ENCODE measurements at regions not wholly inside any gene's neighbourhood (a gene's known extent, or its start where the extent isn't known, plus 50 kb on each side); places are given as distances from the start of the nearest gene placed in this dataset.

- H3K9me3 Mint-ChIP-seq: peaks cover 0 to 5% (median 1%) of the 10 kb centered on the region in 11 donors
- no peaks in the 10 kb centered on the region for H3K27me3 ChIP-seq (ENCODE audit: control insufficient read depth in 2 of 2, insufficient read depth in 2 of 2, low read length in 2 of 2)
- H3K36me3 ChIP-seq (ENCODE audit: control insufficient read depth in 2 of 3, insufficient read depth in 3 of 3, low read length in 3 of 3): no peaks in the 10 kb centered on the region
- H3K4me3 ChIP-seq (ENCODE audit: low read length): no peak overlapping the region
- no peaks in the 10 kb centered on the region for H3K36me3 Mint-ChIP-seq
- no peak overlapping the region for H3K27ac ChIP-seq (ENCODE audit: low read depth, low read length)
- H3K27me3 Mint-ChIP-seq: peaks cover 0 to 4% (median 0%) of the 10 kb centered on the region in 5 donors
- POLR2A ChIA-PET: no interaction called here
- no peaks in the 10 kb centered on the region for H3K4me1 Mint-ChIP-seq
- H3K9me3 ChIP-seq (ENCODE audit: control insufficient read depth in 2 of 3, low read length in 3 of 3): no peaks in the 10 kb centered on the region
- H3K27ac Mint-ChIP-seq: no peak overlapping the region
- H3K4me3 Mint-ChIP-seq: no peak overlapping the region
- ATAC-seq (no peak), DNase-seq (no peak)
- H3K4me1 ChIP-seq (ENCODE audit: control insufficient read depth in 2 of 2, insufficient read depth in 2 of 2, low read length in 2 of 2): no peaks in the 10 kb centered on the region
- intact Hi-C loops (cut with micrococcal nuclease): no loop called here
- CTCF ChIA-PET: no interaction called here
Measured at GRCh38 chr4:166153548-166153947, 280.5 kb downstream of the TLL1 start.

DNA sequence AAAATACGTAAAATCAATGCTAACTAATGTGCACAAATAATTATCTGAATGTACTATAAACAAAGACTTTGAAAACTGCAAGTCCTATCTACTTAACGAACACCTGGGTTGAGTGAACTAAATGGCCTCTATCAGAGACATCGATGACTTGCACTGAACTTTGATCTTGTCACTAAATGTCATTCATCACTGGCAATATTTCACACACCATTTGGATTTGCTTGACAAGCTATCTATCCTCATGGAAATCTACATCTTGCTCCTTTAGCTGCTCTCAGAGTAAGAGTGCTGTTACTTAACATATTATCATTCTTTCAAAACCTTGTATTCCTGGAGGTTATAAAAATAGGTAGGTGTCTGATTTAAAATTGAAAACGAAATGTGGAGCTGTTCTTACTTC, 289.3 kb downstream of the TLL1 start:
- H3K4me1 ChIP-seq (ENCODE audit: control insufficient read depth in 2 of 2, insufficient read depth in 2 of 2, low read length in 2 of 2): no peaks in the 10 kb centered on the region
- no peaks in the 10 kb centered on the region for H3K36me3 ChIP-seq (ENCODE audit: control insufficient read depth in 2 of 3, insufficient read depth in 3 of 3, low read length in 3 of 3)
- H3K9me3 Mint-ChIP-seq: peaks cover 0 to 4% (median 0%) of the 10 kb centered on the region in 11 donors
- POLR2A ChIA-PET: no interaction called here
- ATAC-seq (no peak), DNase-seq (no peak)
- no peak overlapping the region for H3K4me3 Mint-ChIP-seq
- no peak overlapping the region for H3K27ac ChIP-seq (ENCODE audit: low read depth, low read length)
- peaks cover 0 to 4% (median 0%) of the 10 kb centered on the region in 7 donors for H3K4me1 Mint-ChIP-seq
- H3K27ac Mint-ChIP-seq: no peak overlapping the region
- CTCF ChIA-PET: no interaction called here
- H3K4me3 ChIP-seq (ENCODE audit: low read length): no peak overlapping the region
- H3K27me3 ChIP-seq (ENCODE audit: control insufficient read depth in 2 of 2, insufficient read depth in 2 of 2, low read length in 2 of 2): no peaks in the 10 kb centered on the region
- no peaks in the 10 kb centered on the region for H3K27me3 Mint-ChIP-seq
- intact Hi-C loops (cut with micrococcal nuclease): no loop called here
- no peaks in the 10 kb centered on the region for H3K36me3 Mint-ChIP-seq
- H3K9me3 ChIP-seq (ENCODE audit: control insufficient read depth in 2 of 3, low read length in 3 of 3): no peaks in the 10 kb centered on the region

- Histone ChIP-seq H3K4me1 (ENCODE audit: control insufficient read depth in 2 of 2, insufficient read depth in 2 of 2, low read length in 2 of 2) (no peaks in the 10 kb centered on the region), H3K27ac (ENCODE audit: low read depth, low read length) (no peak overlapping the region), H3K9me3 (ENCODE audit: control insufficient read depth in 2 of 3, low read length in 3 of 3) (no peaks in the 10 kb centered on the region), H3K36me3 (ENCODE audit: control insufficient read depth in 2 of 3, insufficient read depth in 3 of 3, low read length in 3 of 3) (no peaks in the 10 kb centered on the region), H3K27me3 (ENCODE audit: control insufficient read depth in 2 of 2, insufficient read depth in 2 of 2, low read length in 2 of 2) (no peaks in the 10 kb centered on the region), H3K4me3 (ENCODE audit: low read length) (no peak overlapping the region)
- Mint-ChIP-seq H3K27me3 (no peaks in the 10 kb centered on the region), H3K36me3 (no peaks in the 10 kb centered on the region), H3K4me3 (no peak overlapping the region), H3K27ac (no peak overlapping the region), H3K4me1 (peaks cover 0 to 4% (median 0%) of the 10 kb centered on the region in 7 donors), H3K9me3 (no peaks in the 10 kb centered on the region)
- peak; percentile 57 for ATAC-seq
- intact Hi-C loops (cut with micrococcal nuclease): loop anchor here (1.0 to 5.0 kb wide), 4 partner anchors 86 to 1989 kb away; no protein-coding TSS in a partner anchor
- ChIA-PET POLR2A (no interaction called here), CTCF (interaction anchor here (0.6 kb wide), 1 partner anchor 268 kb away, joined by 3 read pairs; no protein-coding TSS in a partner anchor)
- peak in 6 of 9 donors; percentile 13 to 44 (median 24) for DNase-seq
Measured at GRCh38 chr4:166165829-166166420, 292.9 kb downstream of the TLL1 start.

- Mint-ChIP-seq H3K27me3 (no peaks in the 10 kb centered on the region), H3K4me3 (no peak overlapping the region), H3K4me1 (peaks cover 0 to 4% (median 0%) of the 10 kb centered on the region in 7 donors), H3K36me3 (no peaks in the 10 kb centered on the region), H3K27ac (no peak overlapping the region), H3K9me3 (peaks cover 0 to 5% (median 0%) of the 10 kb centered on the region in 11 donors)
- H3K4me3 ChIP-seq (ENCODE audit: low read length): no peak overlapping the region
- DNase-seq (no peak), ATAC-seq (no peak)
- ChIA-PET POLR2A (no interaction called here), CTCF (no interaction called here)
- H3K4me1 ChIP-seq (ENCODE audit: control insufficient read depth in 2 of 2, insufficient read depth in 2 of 2, low read length in 2 of 2): no peaks in the 10 kb centered on the region
- no peak overlapping the region for H3K27ac ChIP-seq (ENCODE audit: low read depth, low read length)
- no peaks in the 10 kb centered on the region for H3K36me3 ChIP-seq (ENCODE audit: control insufficient read depth in 2 of 3, insufficient read depth in 3 of 3, low read length in 3 of 3)
- H3K27me3 ChIP-seq (ENCODE audit: control insufficient read depth in 2 of 2, insufficient read depth in 2 of 2, low read length in 2 of 2): no peaks in the 10 kb centered on the region
- no peaks in the 10 kb centered on the region for H3K9me3 ChIP-seq (ENCODE audit: control insufficient read depth in 2 of 3, low read length in 3 of 3)
- intact Hi-C loops (cut with micrococcal nuclease): loop anchor here (5.0 kb wide), 2 partner anchors 843 to 1453 kb away; no protein-coding TSS in a partner anchor
Measured at GRCh38 chr4:166169111-166169510, 296.1 kb downstream of the TLL1 start.

GRCh38 chr4:166172619-166173018, 299.6 kb downstream of the TLL1 start:
- POLR2A ChIA-PET: no interaction called here
- ATAC-seq: no peak
- intact Hi-C loops (cut with micrococcal nuclease): no loop called here
- no peaks in the 10 kb centered on the region for H3K36me3 Mint-ChIP-seq
- Histone ChIP-seq H3K9me3 (ENCODE audit: control insufficient read depth in 2 of 3, low read length in 3 of 3) (no peaks in the 10 kb centered on the region), H3K4me3 (ENCODE audit: low read length) (no peak overlapping the region), H3K4me1 (ENCODE audit: control insufficient read depth in 2 of 2, insufficient read depth in 2 of 2, low read length in 2 of 2) (no peaks in the 10 kb centered on the region), H3K36me3 (ENCODE audit: control insufficient read depth in 2 of 3, insufficient read depth in 3 of 3, low read length in 3 of 3) (no peaks in the 10 kb centered on the region), H3K27me3 (ENCODE audit: control insufficient read depth in 2 of 2, insufficient read depth in 2 of 2, low read length in 2 of 2) (no peaks in the 10 kb centered on the region), H3K27ac (ENCODE audit: low read depth, low read length) (no peak overlapping the region)
- peaks cover 0 to 3% (median 0%) of the 10 kb centered on the region in 5 donors for H3K27me3 Mint-ChIP-seq
- no peaks in the 10 kb centered on the region for H3K4me1 Mint-ChIP-seq
- H3K9me3 Mint-ChIP-seq: peaks cover 0 to 11% (median 0%) of the 10 kb centered on the region in 11 donors
- no peak for DNase-seq
- CTCF ChIA-PET: no interaction called here
- no peak overlapping the region for H3K27ac Mint-ChIP-seq
- no peak overlapping the region for H3K4me3 Mint-ChIP-seq

GRCh38 chr4:166174717-166175490, 301.9 kb downstream of the TLL1 start:
- Histone ChIP-seq H3K27me3 (ENCODE audit: control insufficient read depth in 2 of 2, insufficient read depth in 2 of 2, low read length in 2 of 2) (no peaks in the 10 kb centered on the region), H3K27ac (ENCODE audit: low read depth, low read length) (no peak overlapping the region), H3K4me3 (ENCODE audit: low read length) (no peak overlapping the region), H3K9me3 (ENCODE audit: control insufficient read depth in 2 of 3, low read length in 3 of 3) (no peaks in the 10 kb centered on the region), H3K36me3 (ENCODE audit: control insufficient read depth in 2 of 3, insufficient read depth in 3 of 3, low read length in 3 of 3) (no peaks in the 10 kb centered on the region), H3K4me1 (ENCODE audit: control insufficient read depth in 2 of 2, insufficient read depth in 2 of 2, low read length in 2 of 2) (no peaks in the 10 kb centered on the region)
- CTCF ChIA-PET: no interaction called here
- H3K27me3 Mint-ChIP-seq: peaks cover 0 to 3% (median 0%) of the 10 kb centered on the region in 5 donors
- intact Hi-C loops (cut with micrococcal nuclease): no loop called here
- no peaks in the 10 kb centered on the region for H3K36me3 Mint-ChIP-seq
- POLR2A ChIA-PET: no interaction called here
- peaks cover 0 to 11% (median 0%) of the 10 kb centered on the region in 11 donors for H3K9me3 Mint-ChIP-seq
- DNase-seq (no peak), ATAC-seq (no peak)
- no peak overlapping the region for H3K27ac Mint-ChIP-seq
- H3K4me3 Mint-ChIP-seq: no peak overlapping the region
- no peaks in the 10 kb centered on the region for H3K4me1 Mint-ChIP-seq

GRCh38 chr4:166182145-166182544, 309.1 kb downstream of the TLL1 start:
- Histone ChIP-seq H3K9me3 (ENCODE audit: control insufficient read depth in 2 of 3, low read length in 3 of 3) (no peaks in the 10 kb centered on the region), H3K27me3 (ENCODE audit: control insufficient read depth in 2 of 2, insufficient read depth in 2 of 2, low read length in 2 of 2) (no peaks in the 10 kb centered on the region), H3K4me3 (ENCODE audit: low read length) (no peak overlapping the region), H3K27ac (ENCODE audit: low read depth, low read length) (no peak overlapping the region), H3K4me1 (ENCODE audit: control insufficient read depth in 2 of 2, insufficient read depth in 2 of 2, low read length in 2 of 2) (no peaks in the 10 kb centered on the region), H3K36me3 (ENCODE audit: control insufficient read depth in 2 of 3, insufficient read depth in 3 of 3, low read length in 3 of 3) (no peaks in the 10 kb centered on the region)
- intact Hi-C loops (cut with micrococcal nuclease): no loop called here
- Mint-ChIP-seq H3K9me3 (peaks cover 0 to 18% (median 4%) of the 10 kb centered on the region in 11 donors), H3K4me1 (no peaks in the 10 kb centered on the region), H3K27me3 (no peaks in the 10 kb centered on the region), H3K27ac (no peak overlapping the region), H3K36me3 (no peaks in the 10 kb centered on the region), H3K4me3 (no peak overlapping the region)
- POLR2A ChIA-PET: no interaction called here
- no peak for DNase-seq
- no peak for ATAC-seq
- CTCF ChIA-PET: interaction anchor here (0.8 kb wide), 1 partner anchor 45 kb away, joined by 3 read pairs; no protein-coding TSS in a partner anchor

Measured in naive thymus-derived CD4-positive, alpha-beta T cell (primary cell).